A549 (cell line): ENCODE measurements at regions not wholly inside any gene's neighbourhood (a gene's known extent, or its start where the extent isn't known, plus 50 kb on each side); places are given as distances from the start of the nearest gene placed in this dataset.

Source experiments
- CHD4 ChIP-seq: fragments of 200-600 bp; sonication (generic); IDR thresholded peaks from 2 replicates; pipeline ENCODE4 v1.6.1; 2016; ENCODE audit warnings: antibody characterized with exemption, mild to moderate bottlenecking, borderline replicate concordance
- CTCF ChIP-seq: fragments of >200 bp; sonication (Bioruptor Twin); formaldehyde crosslinking; IDR thresholded peaks from 3 replicates; pipeline ENCODE4 v1.5.1; 2016
- EHMT2 ChIP-seq: fragments of 200-600 bp; sonication (generic); IDR thresholded peaks from 2 replicates; pipeline ENCODE4 v1.6.1; 2016; ENCODE audit warnings: antibody characterized with exemption, low read depth, mild to moderate bottlenecking, moderate library complexity
- EP300 ChIP-seq, 2 experiments: fragments of >200 bp; sonication (Bioruptor Twin); formaldehyde crosslinking; IDR thresholded peaks; 2 replicates in 1 of 2; 3 replicates in 1 of 2; pipeline ENCODE4 v1.6.1; 2016 to 2017
- JUN ChIP-seq, 2 experiments: fragments of >200 bp; sonication (Bioruptor Twin); formaldehyde crosslinking; IDR thresholded peaks; 2 replicates in 1 of 2; 3 replicates in 1 of 2; pipeline ENCODE4 v1.6.1; 2016 to 2017
- JUNB ChIP-seq: fragments of >200 bp; sonication (Bioruptor Twin); formaldehyde crosslinking; IDR thresholded peaks from 2 replicates; pipeline ENCODE4 v1.6.1; 2016
- MAZ ChIP-seq: fragments of 150-350 bp; IDR thresholded peaks from 2 replicates; pipeline ENCODE4 v1.6.1; 2014; ENCODE audit warnings: antibody characterized with exemption, low read depth, low read length, borderline replicate concordance
- PHF8 ChIP-seq: fragments of 200-600 bp; sonication (generic); IDR thresholded peaks from 2 replicates; pipeline ENCODE4 v1.6.1; 2016; ENCODE audit warnings: low read depth, mild to moderate bottlenecking, antibody characterized with exemption, moderate library complexity, borderline replicate concordance
- POLR2A ChIP-seq: IDR thresholded peaks from 2 replicates; pipeline ENCODE4 v1.6.1; 2012; ENCODE audit warnings: mild to moderate bottlenecking, low read length
- RNF2 ChIP-seq: fragments of 200-600 bp; sonication (generic); IDR thresholded peaks from 2 replicates; pipeline ENCODE4 v1.6.1; 2016; ENCODE audit warnings: low read depth, mild to moderate bottlenecking, antibody characterized with exemption, moderate library complexity, borderline replicate concordance
- ZFP36 ChIP-seq: fragments of 450-650 bp; IDR thresholded peaks from 2 replicates; pipeline ENCODE4 v1.6.1; 2014; ENCODE audit warnings: borderline replicate concordance; ENCODE audit not compliant: partially characterized antibody

DNA sequence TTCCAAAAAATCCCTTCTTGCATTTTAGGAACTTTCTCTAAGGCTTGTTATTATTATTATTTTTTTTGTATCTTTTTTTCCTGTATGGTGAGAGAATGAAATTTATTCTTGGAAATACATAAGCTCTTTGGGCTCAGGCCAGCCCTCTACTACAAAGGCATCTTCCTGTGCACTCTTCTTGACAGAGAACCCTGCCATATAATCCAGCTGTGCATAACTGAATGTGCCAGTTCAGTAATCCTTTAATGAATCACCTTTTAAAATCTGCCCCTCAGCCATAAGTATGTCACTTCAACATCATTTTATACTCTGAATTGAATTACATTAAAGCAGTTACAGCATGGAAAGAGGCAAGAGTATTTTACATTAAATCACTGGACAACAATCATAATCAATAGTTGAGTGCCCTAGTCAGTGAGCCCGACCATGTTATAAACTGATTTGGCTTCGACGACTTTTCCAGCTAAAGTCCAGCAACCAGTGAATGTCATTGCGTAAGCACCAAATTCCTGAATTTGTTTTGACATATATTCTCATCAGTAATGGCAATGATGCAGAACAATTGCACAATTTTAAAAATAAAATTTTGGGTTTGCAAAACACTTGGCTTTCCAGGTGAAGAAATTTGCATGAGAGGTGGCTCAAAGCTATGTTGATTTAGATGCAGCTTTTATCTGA is 59.2 kb upstream of the KCNK2 start:
- TF ChIP-seq JUN (IDR thresholded peaks at IDR 0.05) (no peak), POLR2A (no peak), EP300 (IDR thresholded peaks at IDR 0.05) (no peak), CTCF (no peak), PHF8 (no peak), CHD4 (no peak), RNF2 (no peak), ZFP36 (no peak), MAZ (no peak), JUNB (no peak), EHMT2 (no peak)
